Spleen (tissue), 11 donors: ENCODE measurements at regions not wholly inside any gene's neighbourhood (a gene's known extent, or its start where the extent isn't known, plus 50 kb on each side); places are given as distances from the start of the nearest gene placed in this dataset.
"Not testable (repeated sequence)": the region's sequence is repeated elsewhere in the genome, so short reads cannot be mapped to it uniquely, and the experiment has no call there.

Experiments used
- DNase-seq: peaks from one replicate; pipeline ENCODE4 v3.0.0-alpha.2; 2020
- H3K27ac ChIP-seq, 8 donors: fragments of 200-600 bp; sonication (generic) in 7 of 8; 1 replicate in 4 of 8; 2 replicates in 4 of 8; pipeline versions ENCODE4 v1.5.0 to v1.8.0; 2016 to 2021; ENCODE audit warnings: inconsistent platforms in 4 of 8, mild to moderate bottlenecking in 4 of 8, moderate library complexity in 1 of 8
- H3K27me3 ChIP-seq, 7 donors: fragments of 200-600 bp; sonication (generic) in 6 of 7; replicated peaks in 1 of 7; 1 replicate in 4 of 7; 2 replicates in 3 of 7; pipeline versions ENCODE4 v1.5.0 to v1.8.0; 2016 to 2021; ENCODE audit warnings: inconsistent platforms in 3 of 7, mild to moderate bottlenecking in 1 of 7
- H3K36me3 ChIP-seq, 6 donors: fragments of 200-600 bp; sonication (generic) in 5 of 6; 1 replicate in 4 of 6; 2 replicates in 2 of 6; pipeline versions ENCODE4 v1.5.0 to v1.8.0; 2016 to 2021; ENCODE audit warnings: inconsistent platforms in 2 of 6
- H3K4me1 ChIP-seq, 6 donors: fragments of 200-600 bp; sonication (generic) in 5 of 6; 1 replicate in 3 of 6; 2 replicates in 3 of 6; pipeline versions ENCODE4 v1.5.0 to v1.8.0; 2016 to 2021; ENCODE audit warnings: inconsistent platforms in 3 of 6
- H3K4me3 ChIP-seq, 8 donors: fragments of 200-600 bp; sonication (generic) in 7 of 8; 1 replicate in 4 of 8; 2 replicates in 4 of 8; pipeline versions ENCODE4 v1.5.0 to v1.8.0; 2016 to 2021; ENCODE audit warnings: inconsistent platforms in 4 of 8, mild to moderate bottlenecking in 4 of 8, moderate library complexity in 2 of 8
- H3K9me3 ChIP-seq, 8 donors: fragments of 200-600 bp; sonication (generic) in 7 of 8; 1 replicate in 4 of 8; 2 replicates in 4 of 8; pipeline versions ENCODE4 v1.5.0 to v1.8.0; 2016 to 2021; ENCODE audit warnings: inconsistent platforms in 4 of 8
- CTCF ChIP-seq, 11 experiments: fragments of 200-600 bp in 7 of 11; fragments of 450-650 bp in 4 of 11; sonication (generic) in 4 of 11; IDR thresholded peaks in 8 of 11; conservative IDR thresholded peaks in 3 of 11; 1 replicate in 7 of 11; 2 replicates in 4 of 11; pipeline versions ENCODE4 v1.4.0 to v1.8.0; 2016 to 2021; ENCODE audit warnings: antibody characterized with exemption in 11 of 11, inconsistent platforms in 4 of 11, mild to moderate bottlenecking in 1 of 11
- POLR2A ChIP-seq, 3 donors: fragments of 450-650 bp; IDR thresholded peaks; one replicate each; pipeline ENCODE4 v1.5.1; 2017; ENCODE audit warnings: antibody characterized with exemption in 3 of 3, mild to moderate bottlenecking in 1 of 3
- POLR2AphosphoS5 ChIP-seq, 3 donors: sonication (generic); formaldehyde crosslinking; IDR thresholded peaks; one replicate each; pipeline ENCODE4 v1.5.1; 2017; ENCODE audit warnings: antibody characterized with exemption in 3 of 3
- WGBS, 5 donors: extraction: QIAGEN DNeasy Blood & Tissue Kit in 3 of 5; methylation state at CpG; one replicate each; pipeline versions ENCODE4 v1.1.5 to v1.1.7; 2013 to 2018; 5-methylcytosine and 5-hydroxymethylcytosine counted together
- intact Hi-C: fragments of 100-400 bp; cut with DNase I; formaldehyde crosslinking; loops from one replicate; pipeline ENCODE4 v1.15.0; 2023; ENCODE audit warnings: low total_unique reads
- donor health status: healthy with polysubstance abuse.
- donor health status: DM: no; HTN: no; CAD: no; lungs with moderate emphysema.
- donor health status: DM: no; HTN: no; CAD: no.
- donor health status: Bipolar disorder and iron deficiency.
- donor health status: healthy.
- donor health status: DM: no; HTN: no; CAD: no.
- donor health status: DM: yes; HTN: yes; CAD: no.

GRCh38 chr3:15989419-15989818 lies 185.1 kb upstream of the GALNT15 start:
- 91 to 100% (median 92%) methylated on average over 1 of the region's 1 CpG for WGBS, 5 donors
- H3K36me3 ChIP-seq, result no peaks in the 10 kb centered on the region
- H3K27me3 ChIP-seq, result no peaks in the 10 kb centered on the region
- H3K4me1 ChIP-seq, result no peaks in the 10 kb centered on the region
- peaks cover 0 to 31% (median 15%) of the 10 kb centered on the region in 8 donors for H3K9me3 ChIP-seq
- no peak overlapping the region for H3K4me3 ChIP-seq
- TF ChIP-seq POLR2A (IDR thresholded peaks at IDR 0.05), result no peak
- TF ChIP-seq CTCF (IDR thresholded peaks at IDR 0.05 in 8 of 11, conservative IDR thresholded peaks at IDR 0.05 in 3 of 11), result peak in 2 of 11 experiments; percentile 12 to 16
- TF ChIP-seq POLR2AphosphoS5 (IDR thresholded peaks at IDR 0.05), result no peak
- no peak overlapping the region for H3K27ac ChIP-seq
- intact Hi-C loops, result no loop called here
- DNase-seq, result no peak

- H3K9me3 ChIP-seq, result peaks cover 0 to 12% (median 3%) of the 10 kb centered on the region in 8 donors
- 79 to 98% (median 91%) methylated on average over 7 of the region's 7 CpGs for WGBS, 5 donors
- H3K4me1 ChIP-seq, DNase-seq, H3K27ac ChIP-seq, H3K4me3 ChIP-seq, H3K36me3 ChIP-seq, intact Hi-C loops, H3K27me3 ChIP-seq: not testable (repeated sequence)
Measured at GRCh38 chr3:15993660-15994059, 180.8 kb upstream of the GALNT15 start.

GRCh38 chr3:15996496-15996895 lies 178.0 kb upstream of the GALNT15 start:
- H3K27ac ChIP-seq, DNase-seq, H3K9me3 ChIP-seq, H3K4me3 ChIP-seq, intact Hi-C loops, H3K36me3 ChIP-seq, H3K4me1 ChIP-seq, H3K27me3 ChIP-seq: not testable (repeated sequence)
- 94 to 97% (median 97%) methylated on average over 17 of the region's 17 CpGs for WGBS, 5 donors

GRCh38 chr3:15997274-15997943 lies 177.1 kb upstream of the GALNT15 start:
- TF ChIP-seq POLR2A (IDR thresholded peaks at IDR 0.05), result no peak
- TF ChIP-seq POLR2AphosphoS5 (IDR thresholded peaks at IDR 0.05), result no peak
- TF ChIP-seq CTCF (IDR thresholded peaks at IDR 0.05 in 8 of 11, conservative IDR thresholded peaks at IDR 0.05 in 3 of 11), result no peak
- H3K9me3 ChIP-seq, result no peaks in the 10 kb centered on the region

GRCh38 chr3:15998911-15999310 lies 175.6 kb upstream of the GALNT15 start:
- Histone ChIP-seq H3K36me3 (no peaks in the 10 kb centered on the region), H3K27me3 (no peaks in the 10 kb centered on the region), H3K4me3 (no peak overlapping the region), H3K27ac (no peak overlapping the region), H3K4me1 (no peaks in the 10 kb centered on the region), H3K9me3 (no peaks in the 10 kb centered on the region)
- intact Hi-C loops, result no loop called here
- WGBS, 5 donors, result 65 to 78% (median 71%) methylated on average over 3 of the region's 3 CpGs
- DNase-seq, result no peak
- no peak for TF ChIP-seq CTCF (IDR thresholded peaks at IDR 0.05 in 8 of 11, conservative IDR thresholded peaks at IDR 0.05 in 3 of 11)
- TF ChIP-seq POLR2AphosphoS5 (IDR thresholded peaks at IDR 0.05), result no peak
- TF ChIP-seq POLR2A (IDR thresholded peaks at IDR 0.05), result no peak

More at GRCh38 chr3:15997274-15997943, 177.1 kb upstream of the GALNT15 start:
- Histone ChIP-seq H3K27ac (no peak overlapping the region), H3K4me1 (no peaks in the 10 kb centered on the region), H3K4me3 (no peak overlapping the region), H3K27me3 (no peaks in the 10 kb centered on the region), H3K36me3 (no peaks in the 10 kb centered on the region)
- WGBS, 5 donors, result 67 to 89% (median 80%) methylated on average over 4 of the region's 4 CpGs
- no peak for DNase-seq
- intact Hi-C loops, result no loop called here
